HCT116 (cell line): ENCODE measurements at regions not wholly inside any gene's neighbourhood (a gene's known extent, or its start where the extent isn't known, plus 50 kb on each side); places are given as distances from the start of the nearest gene placed in this dataset.

Source experiments
- ATAC-seq: fragments of 200-7000 bp; cut with Tn5 transposase; 2 replicates; pipeline ENCODE4 v1.9.1; 2020; ENCODE audit warnings: mild to moderate bottlenecking, moderate library complexity
- BruUV-seq: library from RNA; stranded (reverse); fragments of 400-500 nt; replicated peaks from 2 replicates; lab custom pipeline; 2021; lab: Mats Ljungman, UMichigan
- CTCF ChIA-PET: fragments of 300-600 bp; sonication (Branson Sonifier 250); formaldehyde crosslinking; loops from one replicate; lab custom pipeline; 2021; ENCODE audit warnings: antibody characterized with exemption; lab: Charles Lee
- POLR2A ChIA-PET: fragments of 300-600, 350-600 bp; sonication (Branson Sonifier 250); formaldehyde crosslinking; loops from one replicate; lab custom pipeline; 2021; ENCODE audit warnings: antibody characterized with exemption; lab: Charles Lee
- RAD21 ChIA-PET, 2 experiments: fragments of 300-600 bp; sonication (Branson Sonifier 250); formaldehyde crosslinking; loops; one replicate each; lab custom pipeline; 2023; ENCODE audit warnings: low total read pairs in 2 of 2; ENCODE audit not compliant: uncharacterized antibody in 2 of 2, unreplicated experiment in 2 of 2, low non-redundant PET in 1 of 2; lab: Charles Lee
- DNase-seq: peaks from one replicate; pipeline ENCODE4 v3.0.0-alpha.2; 2010; ENCODE audit warnings: low read depth, low spot score
- H2AFZ ChIP-seq: fragments of 200-600 bp; shearing (Covaris generic), sonication (generic); 2 replicates; pipeline ENCODE4 v1.6.1; 2017; ENCODE audit warnings: low read depth, mixed run types, mixed read lengths, antibody characterized with exemption, low read length; ENCODE audit not compliant: poor library complexity, severe bottlenecking
- H3K27ac ChIP-seq: 2 replicates; pipeline ENCODE4 v1.5.1; 2012; ENCODE audit warnings: low read depth, low read length
- H3K27me3 ChIP-seq: fragments of 200-600 bp; sonication (generic); 2 replicates; pipeline ENCODE4 v1.6.1; 2016; ENCODE audit warnings: mixed run types, low read length, mixed read lengths; ENCODE audit not compliant: insufficient read depth
- H3K36me3 ChIP-seq, 2 experiments: fragments of 200-500 bp in 1 of 2; fragments of 200-600 bp in 1 of 2; sonication (Bioruptor generic) in 1 of 2; sonication (generic) in 1 of 2; 2 replicates each; pipeline versions ENCODE4 v1.5.1 to v1.6.1; 2014 to 2016; ENCODE audit warnings: low read length in 2 of 2, inconsistent platforms in 1 of 2, mixed read lengths in 1 of 2, mixed run types in 1 of 2; ENCODE audit not compliant: insufficient read depth in 2 of 2, control insufficient read depth in 1 of 2
- H3K4me1 ChIP-seq, 2 experiments: fragments of 200-600 bp in 1 of 2; sonication (generic) in 1 of 2; 2 replicates each; pipeline versions ENCODE4 v1.5.1 to v1.6.1; 2012 to 2017; ENCODE audit warnings: low read length in 2 of 2, inconsistent platforms in 1 of 2, mild to moderate bottlenecking in 1 of 2, mixed read lengths in 1 of 2, mixed run types in 1 of 2, moderate library complexity in 1 of 2; ENCODE audit not compliant: insufficient read depth in 2 of 2, control insufficient read depth in 1 of 2
- H3K4me2 ChIP-seq: fragments of 200-600 bp; sonication (generic); 2 replicates; pipeline ENCODE4 v1.6.1; 2017; ENCODE audit warnings: mixed run types, low read length, mixed read lengths
- H3K4me3 ChIP-seq, 2 experiments: fragments of 200-600 bp in 1 of 2; sonication (generic) in 1 of 2; replicated peaks in 1 of 2; 2 replicates each; pipeline ENCODE4 v1.5.1; 2011 to 2016; ENCODE audit warnings: low read length in 2 of 2, control low read depth in 1 of 2, low read depth in 1 of 2, mild to moderate bottlenecking in 1 of 2, mixed read lengths in 1 of 2, mixed run types in 1 of 2
- H3K79me2 ChIP-seq: fragments of 200-600 bp; sonication (generic); 2 replicates; pipeline ENCODE4 v1.6.1; 2017; ENCODE audit warnings: mild to moderate bottlenecking, mixed run types, low read length, moderate library complexity, mixed read lengths; ENCODE audit not compliant: insufficient read depth
- H3K9ac ChIP-seq: fragments of 200-600 bp; sonication (generic); 2 replicates; pipeline ENCODE4 v1.6.1; 2016; ENCODE audit warnings: low read length, mixed read lengths
- H3K9me2 ChIP-seq: fragments of 200-600 bp; sonication (generic), shearing (Covaris generic); 2 replicates; pipeline ENCODE4 v1.6.1; 2017; ENCODE audit warnings: mixed run types, mild to moderate bottlenecking, moderate library complexity; ENCODE audit not compliant: insufficient read depth
- H3K9me3 ChIP-seq, 2 experiments: fragments of 200-500 bp in 1 of 2; fragments of 200-600 bp in 1 of 2; sonication (Bioruptor generic) in 1 of 2; sonication (generic) in 1 of 2; 2 replicates each; pipeline ENCODE4 v1.6.1; 2014 to 2017; ENCODE audit warnings: low read length in 2 of 2, mixed read lengths in 2 of 2, inconsistent platforms in 1 of 2, low read depth in 1 of 2, mild to moderate bottlenecking in 1 of 2, mixed run types in 1 of 2, moderate library complexity in 1 of 2; ENCODE audit not compliant: control insufficient read depth in 1 of 2, insufficient read depth in 1 of 2
- H4K20me1 ChIP-seq: fragments of 200-600 bp; sonication (generic), shearing (Covaris generic); 2 replicates; pipeline ENCODE4 v1.6.1; 2017; ENCODE audit warnings: mixed run types, mild to moderate bottlenecking, moderate library complexity; ENCODE audit not compliant: insufficient read depth
- ATF3 ChIP-seq: IDR thresholded peaks from 2 replicates; pipeline ENCODE4 v1.6.1; 2012
- CBX3 ChIP-seq: IDR thresholded peaks from 2 replicates; pipeline ENCODE4 v1.6.1; 2012; ENCODE audit warnings: low read depth
- EGR1 ChIP-seq: IDR thresholded peaks from 2 replicates; pipeline ENCODE4 v1.6.1; 2012; ENCODE audit warnings: low read depth
- ELF1 ChIP-seq: IDR thresholded peaks from 2 replicates; pipeline ENCODE4 v1.6.1; 2012; ENCODE audit warnings: low read depth, borderline replicate concordance
- EZH2phosphoT487 ChIP-seq: fragments of 200-600 bp; IDR thresholded peaks from 2 replicates; pipeline ENCODE4 v1.6.1; 2018; ENCODE audit warnings: antibody characterized with exemption, borderline replicate concordance
- FOSL1 ChIP-seq: IDR thresholded peaks from 2 replicates; pipeline ENCODE4 v1.6.1; 2012; ENCODE audit warnings: low read depth
- RAD21 ChIP-seq: IDR thresholded peaks from 2 replicates; pipeline ENCODE4 v1.6.1; 2012; ENCODE audit warnings: low read depth, mild to moderate bottlenecking
- SP1 ChIP-seq: IDR thresholded peaks from 2 replicates; pipeline ENCODE4 v1.6.1; 2012; ENCODE audit warnings: low read depth
- SRF ChIP-seq: IDR thresholded peaks from 2 replicates; pipeline ENCODE4 v1.6.1; 2012; ENCODE audit warnings: low read depth
- ZBTB33 ChIP-seq: IDR thresholded peaks from 2 replicates; pipeline ENCODE4 v1.6.1; 2011; ENCODE audit warnings: mild to moderate bottlenecking, low read length, moderate library complexity; ENCODE audit not compliant: insufficient replicate concordance; ENCODE audit errors: extremely low read depth
- intact Hi-C: fragments of 100-400 bp; cut with micrococcal nuclease; formaldehyde crosslinking; loops from 2 replicates; pipeline ENCODE4 v1.10.0; 2022
- TF ChIP-seq, protein P1 (sequence below), 3 experiments: fragments of 200-600 bp in 1 of 3; sonication (generic) in 1 of 3; IDR thresholded peaks in 2 of 3; conservative IDR thresholded peaks in 1 of 3; 2 replicates each; pipeline ENCODE4 v1.5.1; 2012 to 2017; ENCODE audit warnings: low read depth in 2 of 3, low read length in 2 of 3, antibody characterized with exemption in 1 of 3, borderline replicate concordance in 1 of 3, control low read depth in 1 of 3, mild to moderate bottlenecking in 1 of 3, mixed read lengths in 1 of 3, mixed run types in 1 of 3, moderate library complexity in 1 of 3; ENCODE audit not compliant: insufficient read depth in 1 of 3

DNA sequence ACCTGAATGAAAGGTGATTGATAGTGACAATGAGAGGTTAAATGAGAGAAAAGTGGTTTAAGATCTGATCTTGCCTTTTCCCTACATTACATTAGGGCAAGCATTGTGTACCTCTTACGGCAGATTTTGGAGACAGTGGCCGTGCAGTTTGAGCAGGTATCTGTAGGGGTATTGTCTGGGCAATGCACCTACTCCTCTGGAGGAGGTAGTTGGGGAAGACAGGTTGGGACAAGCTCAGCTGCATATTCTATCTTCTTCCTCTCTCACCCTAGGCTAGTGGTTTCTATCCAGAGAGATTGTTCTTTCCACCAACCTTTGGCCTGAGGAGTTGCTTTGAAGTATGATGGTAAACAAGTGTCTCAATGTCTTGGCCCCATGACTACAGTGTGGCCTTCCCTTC is 323.2 kb downstream of the CYP26B1 start:
- no peak for DNase-seq
- intact Hi-C loops = no loop called here
- no peak overlapping the region for H3K9ac ChIP-seq

GRCh38 chr2:71823526-71823925 is 324.1 kb downstream of the CYP26B1 start:
- TF ChIP-seq, protein P1, sequence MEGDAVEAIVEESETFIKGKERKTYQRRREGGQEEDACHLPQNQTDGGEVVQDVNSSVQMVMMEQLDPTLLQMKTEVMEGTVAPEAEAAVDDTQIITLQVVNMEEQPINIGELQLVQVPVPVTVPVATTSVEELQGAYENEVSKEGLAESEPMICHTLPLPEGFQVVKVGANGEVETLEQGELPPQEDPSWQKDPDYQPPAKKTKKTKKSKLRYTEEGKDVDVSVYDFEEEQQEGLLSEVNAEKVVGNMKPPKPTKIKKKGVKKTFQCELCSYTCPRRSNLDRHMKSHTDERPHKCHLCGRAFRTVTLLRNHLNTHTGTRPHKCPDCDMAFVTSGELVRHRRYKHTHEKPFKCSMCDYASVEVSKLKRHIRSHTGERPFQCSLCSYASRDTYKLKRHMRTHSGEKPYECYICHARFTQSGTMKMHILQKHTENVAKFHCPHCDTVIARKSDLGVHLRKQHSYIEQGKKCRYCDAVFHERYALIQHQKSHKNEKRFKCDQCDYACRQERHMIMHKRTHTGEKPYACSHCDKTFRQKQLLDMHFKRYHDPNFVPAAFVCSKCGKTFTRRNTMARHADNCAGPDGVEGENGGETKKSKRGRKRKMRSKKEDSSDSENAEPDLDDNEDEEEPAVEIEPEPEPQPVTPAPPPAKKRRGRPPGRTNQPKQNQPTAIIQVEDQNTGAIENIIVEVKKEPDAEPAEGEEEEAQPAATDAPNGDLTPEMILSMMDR (IDR thresholded peaks at IDR 0.05 in 2 of 3, conservative IDR thresholded peaks at IDR 0.05 in 1 of 3; ENCODE audit: borderline replicate concordance in 1 of 3, insufficient read depth in 1 of 3, low read depth in 2 of 3, low read length in 2 of 3) = no peak
- TF ChIP-seq ATF3 = no peak
- ChIA-PET CTCF (no interaction called here), POLR2A (no interaction called here), RAD21 (no interaction called here)
- Histone ChIP-seq H3K4me3 (no peak overlapping the region), H3K79me2 (no peaks in the 10 kb centered on the region), H4K20me1 (no peaks in the 10 kb centered on the region), H3K36me3 (no peaks in the 10 kb centered on the region), H3K4me1 (no peaks in the 10 kb centered on the region), H3K27me3 (no peaks in the 10 kb centered on the region), H3K9me2 (no peaks in the 10 kb centered on the region), H2AFZ (no peak overlapping the region), H3K4me2 (no peak overlapping the region), H3K9ac (no peak overlapping the region), H3K27ac (no peak overlapping the region), H3K9me3 (no peaks in the 10 kb centered on the region)
- BruUV-seq = no TSS peak
- DNase-seq (no peak), ATAC-seq (no peak)
- intact Hi-C loops = no loop called here

More for the DNA sequence above, 323.2 kb downstream of the CYP26B1 start:
- no peak for ATAC-seq
- Histone ChIP-seq H4K20me1 (no peaks in the 10 kb centered on the region), H3K9me3 (no peaks in the 10 kb centered on the region), H2AFZ (no peak overlapping the region), H3K9me2 (no peaks in the 10 kb centered on the region), H3K79me2 (no peaks in the 10 kb centered on the region), H3K27me3 (no peaks in the 10 kb centered on the region), H3K36me3 (no peaks in the 10 kb centered on the region), H3K4me2 (no peak overlapping the region), H3K27ac (no peak overlapping the region), H3K4me1 (no peaks in the 10 kb centered on the region), H3K4me3 (no peak overlapping the region)
- no TSS peak for BruUV-seq
- RAD21 ChIA-PET = no interaction called here
- CTCF ChIA-PET = no interaction called here
- POLR2A ChIA-PET = no interaction called here
- no peak for TF ChIP-seq SP1
- TF ChIP-seq EGR1 = no peak
- TF ChIP-seq FOSL1 = no peak
- TF ChIP-seq EZH2phosphoT487 = no peak
- no peak for TF ChIP-seq ZBTB33
- no peak for TF ChIP-seq ELF1
- TF ChIP-seq RAD21 = no peak
- no peak for TF ChIP-seq SRF
- no peak for TF ChIP-seq CBX3
